Glutamatergic neuron (in vitro differentiated cells): ENCODE measurements at regions not wholly inside any gene's neighbourhood (a gene's known extent, or its start where the extent isn't known, plus 50 kb on each side); places are given as distances from the start of the nearest gene placed in this dataset.

ENCODE experiments used
- DNase-seq: peaks from one replicate; pipeline ENCODE4 v3.0.0; 2022
- H3K27ac Mint-ChIP-seq: one replicate; pipeline ENCODE4 v1.8.0; 2020; ENCODE audit warnings: mild to moderate bottlenecking, mixed read lengths, inconsistent platforms; ENCODE audit not compliant: unreplicated experiment
- H3K27me3 Mint-ChIP-seq: one replicate; pipeline ENCODE4 v1.8.0; 2020; ENCODE audit warnings: mild to moderate bottlenecking, moderate library complexity, mixed read lengths, inconsistent platforms; ENCODE audit not compliant: unreplicated experiment
- H3K36me3 Mint-ChIP-seq: one replicate; pipeline ENCODE4 v1.8.0; 2020; ENCODE audit warnings: mild to moderate bottlenecking, mixed read lengths, inconsistent platforms; ENCODE audit not compliant: unreplicated experiment
- H3K4me1 Mint-ChIP-seq: one replicate; pipeline ENCODE4 v1.8.0; 2020; ENCODE audit warnings: mild to moderate bottlenecking, low read depth, mixed read lengths, inconsistent platforms; ENCODE audit not compliant: unreplicated experiment
- H3K4me3 Mint-ChIP-seq: one replicate; pipeline ENCODE4 v1.8.0; 2020; ENCODE audit warnings: mild to moderate bottlenecking, mixed read lengths, inconsistent platforms; ENCODE audit not compliant: unreplicated experiment
- H3K9me3 Mint-ChIP-seq: one replicate; pipeline ENCODE4 v1.8.0; 2020; ENCODE audit warnings: mild to moderate bottlenecking, moderate library complexity, mixed read lengths, inconsistent platforms; ENCODE audit not compliant: unreplicated experiment
- CTCF ChIP-seq: fragments of 200-600 bp; sonication (generic); IDR thresholded peaks from one replicate; pipeline ENCODE4 v1.5.0; 2021; ENCODE audit not compliant: partially characterized antibody, unreplicated experiment

GRCh38 chr6:74807674-74808073, 398.2 kb downstream of the COL12A1 start:
- no peaks in the 10 kb centered on the region for H3K9me3 Mint-ChIP-seq
- DNase-seq, result no peak
- TF ChIP-seq CTCF, result no peak
- H3K4me3 Mint-ChIP-seq, result no peak overlapping the region
- no peaks in the 10 kb centered on the region for H3K27me3 Mint-ChIP-seq
- H3K36me3 Mint-ChIP-seq, result no peaks in the 10 kb centered on the region
- H3K27ac Mint-ChIP-seq, result no peak overlapping the region
- H3K4me1 Mint-ChIP-seq, result no peaks in the 10 kb centered on the region

GRCh38 chr6:74805916-74806696, 399.7 kb downstream of the COL12A1 start:
- H3K9me3 Mint-ChIP-seq, result no peaks in the 10 kb centered on the region
- no peak for TF ChIP-seq CTCF
- no peak overlapping the region for H3K27ac Mint-ChIP-seq

GRCh38 chr6:74798302-74798701, 407.6 kb downstream of the COL12A1 start:
- no peak for DNase-seq
- H3K9me3 Mint-ChIP-seq, result no peaks in the 10 kb centered on the region
- no peak overlapping the region for H3K27ac Mint-ChIP-seq

More at GRCh38 chr6:74805916-74806696, 399.7 kb downstream of the COL12A1 start:
- Mint-ChIP-seq H3K4me3 (no peak overlapping the region), H3K27me3 (no peaks in the 10 kb centered on the region), H3K36me3 (no peaks in the 10 kb centered on the region), H3K4me1 (no peaks in the 10 kb centered on the region)
- no peak for DNase-seq

GRCh38 chr6:74785236-74785635, 420.6 kb downstream of the COL12A1 start:
- no peaks in the 10 kb centered on the region for H3K36me3 Mint-ChIP-seq
- DNase-seq, result no peak

More at GRCh38 chr6:74798302-74798701, 407.6 kb downstream of the COL12A1 start:
- no peak for TF ChIP-seq CTCF
- H3K36me3 Mint-ChIP-seq, result peaks cover 11% of the 10 kb centered on the region
- no peaks in the 10 kb centered on the region for H3K4me1 Mint-ChIP-seq
- H3K27me3 Mint-ChIP-seq, result no peaks in the 10 kb centered on the region
- no peak overlapping the region for H3K4me3 Mint-ChIP-seq

More at GRCh38 chr6:74785236-74785635, 420.6 kb downstream of the COL12A1 start:
- no peaks in the 10 kb centered on the region for H3K27me3 Mint-ChIP-seq
- no peaks in the 10 kb centered on the region for H3K9me3 Mint-ChIP-seq
- H3K4me1 Mint-ChIP-seq, result no peaks in the 10 kb centered on the region
- no peak for TF ChIP-seq CTCF
- no peak overlapping the region for H3K4me3 Mint-ChIP-seq
- no peak overlapping the region for H3K27ac Mint-ChIP-seq
